HG03060 (cell line): ENCODE measurements at regions not wholly inside any gene's neighbourhood (a gene's known extent, or its start where the extent isn't known, plus 50 kb on each side); places are given as distances from the start of the nearest gene placed in this dataset.

ENCODE experiments used
- ATAC-seq: cut with Tn5 transposase; IDR thresholded peaks from one replicate; pipeline ENCODE4 v1.9.1; 2021; ENCODE audit warnings: low read depth, moderate number of reproducible peaks; ENCODE audit not compliant: unreplicated experiment

- ATAC-seq = no peak
These were observed 71.6 kb upstream of the NUDT7 start for GRCh38 chr16:77650761-77651160.

DNA sequence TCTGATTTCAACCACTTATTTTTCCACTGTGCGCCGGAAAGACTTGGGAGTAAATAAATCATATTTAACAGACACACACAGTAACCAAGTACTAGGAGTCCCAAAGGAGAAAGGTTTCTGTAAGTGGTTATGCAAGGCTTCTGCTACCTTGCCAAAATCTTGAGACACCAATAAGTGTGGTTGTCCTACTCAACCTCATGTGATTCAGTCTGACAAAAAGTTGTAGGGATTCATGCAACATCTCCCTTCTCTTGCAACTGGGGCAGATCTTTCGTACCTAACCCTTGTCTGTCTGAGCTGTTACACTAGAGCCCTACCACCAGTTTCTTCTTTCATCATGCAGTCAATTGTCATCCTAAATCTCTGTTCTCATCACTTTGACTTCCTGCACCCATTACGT lies 69.9 kb upstream of the NUDT7 start:
- no peak for ATAC-seq

DNA sequence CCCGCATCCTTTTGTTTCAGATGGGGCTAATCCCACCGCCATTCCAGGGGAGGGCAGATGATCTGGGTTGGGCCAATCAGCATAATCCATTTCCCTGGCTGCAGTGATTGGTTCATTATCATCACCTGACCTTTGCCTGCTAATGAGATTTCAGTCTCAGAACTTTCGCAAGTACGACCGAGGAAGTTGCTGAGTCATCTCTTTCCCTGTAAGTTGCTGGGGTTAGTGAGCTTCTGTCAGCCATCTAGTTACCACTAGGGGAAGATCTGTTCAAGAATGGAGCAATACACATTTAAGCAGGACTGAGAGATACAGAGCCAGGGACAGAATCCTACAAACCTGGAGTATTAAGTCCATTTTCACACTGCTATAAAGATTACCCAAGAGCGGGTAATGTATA lies 65.3 kb upstream of the NUDT7 start:
- no peak for ATAC-seq

DNA sequence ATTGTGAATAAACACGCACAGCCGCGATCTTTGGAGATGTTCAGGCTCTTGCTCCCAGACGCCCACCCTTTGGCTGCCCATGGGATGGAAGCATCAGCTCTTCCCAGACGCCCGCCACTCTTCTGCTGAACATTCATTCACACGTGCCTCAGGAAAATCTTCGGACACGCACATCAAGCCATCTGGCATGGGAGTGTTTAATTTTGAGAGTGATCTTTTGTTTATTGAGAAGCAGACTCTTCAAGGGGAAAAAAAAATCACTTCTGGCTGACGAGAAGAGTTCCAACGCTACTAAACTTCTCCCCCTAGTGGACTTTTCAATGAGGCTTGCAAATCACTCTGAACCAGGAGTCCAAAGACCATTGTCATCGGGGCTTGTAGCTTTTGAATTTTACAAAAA lies 62.0 kb upstream of the NUDT7 start:
- ATAC-seq = no peak

DNA sequence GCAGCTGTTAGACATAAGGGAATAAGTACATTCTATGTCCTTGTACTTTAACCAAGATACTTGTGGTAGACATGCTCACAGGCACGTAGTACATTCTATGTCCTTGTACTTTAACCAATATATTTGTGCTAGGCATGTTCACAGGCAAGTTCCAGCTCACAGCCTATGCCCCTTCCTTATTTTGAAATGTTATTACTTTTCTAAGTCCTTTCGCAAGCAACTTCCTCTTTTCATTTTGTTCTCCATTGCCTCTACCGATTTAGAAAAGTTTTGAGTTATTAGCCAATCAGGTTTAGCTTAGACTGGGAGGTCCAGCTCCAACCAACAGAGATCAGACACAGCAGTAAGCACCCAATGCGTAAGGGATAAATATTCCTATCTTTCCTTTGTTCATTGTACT lies 60.1 kb upstream of the NUDT7 start:
- no peak for ATAC-seq

GRCh38 chr16:77663711-77664110 lies 58.6 kb upstream of the NUDT7 start:
- no peak for ATAC-seq

DNA sequence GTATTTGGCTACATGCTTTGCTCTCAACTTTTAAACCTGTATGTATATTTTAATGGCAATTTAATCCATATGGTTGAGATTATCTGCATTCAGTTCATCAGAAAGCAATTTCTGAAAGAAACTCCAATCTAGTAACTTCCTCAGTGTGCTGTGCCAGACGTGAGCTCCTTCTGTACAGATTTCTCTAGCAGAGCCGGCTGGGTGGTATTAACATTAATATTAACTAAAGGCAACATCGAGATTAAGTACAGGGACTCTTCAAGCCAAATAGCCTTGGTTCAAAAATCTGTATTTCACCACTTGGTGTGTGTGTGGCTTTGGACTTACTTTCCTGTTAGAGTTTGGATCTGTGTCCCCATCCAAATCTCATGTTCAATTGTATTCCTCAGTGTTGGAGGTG lies 55.5 kb upstream of the NUDT7 start:
- no peak for ATAC-seq

- no peak for ATAC-seq
These were observed 54.1 kb upstream of the NUDT7 start for GRCh38 chr16:77668201-77668600.

- ATAC-seq = no peak
These were observed 53.3 kb upstream of the NUDT7 start for GRCh38 chr16:77669057-77669456.
